Stimulated activated CD4-positive, alpha-beta T cell treated with anti-CD3 and anti-CD28 coated beads, Interleukin-2, amount 100 ng/mL, for 24 hours (primary cell): ENCODE measurements at regions not wholly inside any gene's neighbourhood (a gene's known extent, or its start where the extent isn't known, plus 50 kb on each side); places are given as distances from the start of the nearest gene placed in this dataset.

Experiments
- DNase-seq, 2 donors: peaks; one replicate each; pipeline ENCODE4 v3.0.0-alpha.2; 2020

DNA sequence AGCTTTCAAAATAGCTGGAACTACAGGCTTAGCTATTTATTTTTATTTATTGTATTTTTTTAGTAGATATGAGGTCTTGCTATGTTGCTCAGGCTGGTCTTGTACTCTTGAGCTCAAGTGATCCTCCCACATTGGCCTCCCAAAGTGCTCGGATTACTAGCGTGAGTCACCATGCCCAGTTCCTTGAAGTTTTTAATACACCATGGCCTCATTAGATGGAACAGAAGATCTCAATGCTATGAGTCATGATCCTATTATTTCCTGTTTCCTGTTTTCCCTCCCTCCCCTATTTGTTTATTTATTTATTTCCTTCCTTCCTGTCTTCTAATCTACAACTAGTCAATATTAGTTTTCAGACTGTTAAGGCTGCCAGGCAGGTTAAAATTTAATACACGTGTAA lies 309.0 kb downstream of the CMPK2 start:
- no peak for DNase-seq

DNA sequence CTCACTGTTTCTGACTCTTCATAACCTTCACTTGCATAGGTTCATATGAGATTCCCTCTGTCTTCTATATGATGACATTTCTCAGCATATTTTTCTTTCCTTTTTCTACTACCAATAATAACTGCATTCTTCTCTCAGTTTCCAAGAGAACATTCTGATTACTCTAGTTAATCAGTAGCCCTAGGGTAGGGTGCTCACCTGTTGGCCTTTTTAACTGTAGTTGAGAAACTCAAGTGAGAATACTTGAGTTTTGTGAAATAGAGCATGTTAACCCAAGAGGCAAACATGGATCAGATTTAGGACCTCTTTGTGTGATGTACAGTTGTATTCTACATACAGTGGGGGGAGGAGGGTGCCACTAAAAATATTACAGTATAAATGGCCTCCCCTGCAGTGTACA lies 308.0 kb downstream of the CMPK2 start:
- DNase-seq, result no peak

DNA sequence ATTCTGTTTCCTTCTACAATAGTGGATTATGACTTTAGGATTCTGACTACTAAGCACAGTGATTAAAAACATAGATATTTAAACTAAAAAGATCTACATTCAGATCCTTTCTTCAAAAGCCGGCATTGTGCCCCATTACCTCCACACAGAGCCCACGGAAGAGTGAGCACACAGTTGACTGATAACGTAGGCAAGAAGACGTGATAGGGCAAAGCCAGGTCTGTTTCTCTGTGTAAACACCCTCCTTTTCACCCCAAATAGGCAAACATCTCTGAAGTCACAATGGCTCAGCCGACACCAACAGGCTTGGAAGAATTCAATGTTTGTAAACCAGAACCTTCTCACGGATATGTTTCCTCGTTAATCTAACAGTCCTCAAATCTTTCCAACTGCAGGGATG lies 302.9 kb downstream of the CMPK2 start:
- no peak for DNase-seq

DNA sequence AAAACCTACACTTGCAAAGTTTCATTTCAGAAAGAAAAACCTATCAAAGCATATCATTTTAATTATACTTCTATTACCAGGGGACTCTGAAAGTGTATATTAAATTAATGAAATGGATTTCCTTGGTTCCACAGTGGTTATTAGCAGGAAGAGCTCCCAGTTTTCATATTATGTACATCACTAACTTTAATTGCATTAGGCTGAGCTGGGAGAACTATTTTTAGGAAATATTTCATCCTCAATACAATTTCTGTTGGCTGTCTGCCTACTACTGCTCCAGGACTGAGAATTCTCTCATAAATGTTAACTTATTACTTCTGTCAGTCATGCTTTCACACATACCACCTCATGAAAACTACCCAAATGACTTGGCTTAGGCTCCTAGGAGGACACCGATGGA lies 301.4 kb downstream of the CMPK2 start:
- DNase-seq, result no peak

DNA sequence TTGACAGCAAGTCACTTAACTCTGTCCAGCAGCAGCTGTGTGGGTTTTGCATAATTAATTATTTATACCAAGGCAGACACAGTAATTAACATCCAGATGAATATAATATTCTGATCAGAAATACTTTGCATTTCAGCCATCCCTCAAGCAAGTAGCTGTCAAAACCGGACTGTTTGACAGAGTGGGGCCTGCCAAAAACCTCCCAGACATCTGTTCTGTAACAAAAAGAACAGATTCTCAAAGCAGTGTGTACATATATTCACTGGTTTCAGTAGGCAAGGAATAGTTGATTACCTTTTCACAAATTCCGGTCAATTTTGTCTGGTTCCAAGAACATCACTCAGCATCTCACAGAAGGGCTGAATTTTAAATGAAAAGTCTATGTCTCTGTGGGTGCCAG lies 291.6 kb downstream of the CMPK2 start:
- DNase-seq, result no peak

DNA sequence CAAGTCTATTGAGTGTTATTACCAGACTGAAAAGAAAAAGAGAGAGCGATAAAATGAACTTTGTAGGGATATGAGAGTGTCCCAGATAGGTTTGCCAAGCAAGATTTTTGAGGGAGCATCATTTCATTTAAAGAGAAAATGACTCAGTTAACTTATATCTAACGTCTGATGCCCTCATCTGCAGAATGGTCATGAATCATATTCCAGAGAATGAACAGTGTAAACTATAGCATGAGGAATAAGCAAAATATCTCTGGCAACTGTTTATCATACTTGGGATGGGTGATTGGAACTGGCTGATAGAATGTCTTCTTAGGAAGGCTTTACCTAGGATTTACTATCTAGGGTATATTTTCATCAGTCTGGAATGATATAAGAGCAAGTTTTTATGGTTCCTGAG lies 289.4 kb downstream of the CMPK2 start:
- DNase-seq, result no peak

DNA sequence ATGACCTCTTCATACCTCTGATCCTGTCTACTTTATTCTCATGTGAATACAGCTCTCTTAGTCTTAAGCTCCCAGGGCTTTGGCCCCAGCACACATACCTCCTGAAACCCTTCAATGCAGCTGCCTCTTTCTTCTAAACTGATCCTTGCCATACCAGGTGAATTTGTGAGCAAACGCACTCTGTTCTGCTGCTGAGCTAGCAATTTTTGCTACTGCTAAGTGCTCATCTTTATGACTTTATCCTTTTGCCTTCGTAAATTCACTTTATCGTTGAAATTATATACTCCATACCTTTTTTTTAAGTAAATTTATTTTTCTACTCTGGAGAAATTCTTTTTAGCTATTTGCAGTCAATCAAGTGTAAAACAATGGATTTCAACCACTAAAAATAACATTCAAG lies 287.7 kb downstream of the CMPK2 start:
- no peak for DNase-seq

DNA sequence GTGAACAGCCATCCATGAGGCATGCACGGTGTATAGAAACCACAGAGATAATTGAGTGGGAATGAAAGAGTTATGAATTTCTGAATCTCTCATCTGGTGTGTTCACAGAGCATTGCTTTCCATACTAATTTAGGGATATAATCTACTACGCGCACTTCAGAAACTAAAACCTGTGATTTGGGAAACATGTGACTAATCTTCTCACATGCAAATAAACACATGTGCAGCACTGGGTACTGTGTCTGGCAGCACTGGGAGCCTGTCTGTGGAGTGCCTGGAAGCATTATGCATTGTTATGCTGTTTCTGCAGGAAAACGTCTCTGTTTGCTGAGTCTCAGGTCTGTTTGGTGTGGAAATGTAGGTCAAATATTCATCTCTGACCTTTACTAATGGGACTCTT lies 287.3 kb downstream of the CMPK2 start:
- no peak for DNase-seq

DNA sequence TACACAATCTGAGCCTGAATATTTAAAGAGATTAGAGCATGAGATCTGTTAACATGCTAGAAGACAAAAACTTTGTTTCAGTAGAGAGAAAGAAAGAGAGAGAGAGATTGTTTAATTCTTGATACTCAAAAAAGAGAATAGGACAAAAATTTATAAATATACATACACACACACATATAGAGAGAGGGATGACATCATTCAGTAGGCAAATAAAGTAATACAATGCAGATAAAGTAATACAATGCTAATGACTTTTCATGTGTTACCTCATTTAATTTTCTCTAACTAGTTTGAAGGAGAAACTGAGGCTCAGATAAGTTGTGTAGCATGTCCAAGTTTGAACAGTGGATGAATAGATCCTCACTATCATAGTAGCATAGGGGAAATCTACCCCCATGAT lies 286.4 kb downstream of the CMPK2 start:
- DNase-seq, result no peak

DNA sequence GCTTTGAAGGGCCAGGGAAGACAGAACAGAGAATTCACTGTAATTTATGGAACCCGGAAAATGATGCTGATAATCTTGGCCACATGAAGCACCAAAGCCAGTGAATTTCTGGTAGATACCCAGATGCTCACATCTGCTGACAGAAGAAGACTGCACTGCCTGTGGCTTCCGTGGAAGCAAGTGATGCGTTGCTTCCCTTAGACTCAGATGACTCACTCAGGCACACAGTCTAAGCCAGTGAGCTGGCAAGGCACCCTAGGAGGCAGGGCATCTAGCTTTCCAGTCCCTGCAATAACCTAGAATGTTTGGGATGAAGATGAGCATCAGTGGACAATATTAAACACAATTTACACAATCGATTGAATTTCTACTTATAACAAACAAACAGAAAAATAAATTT lies 284.7 kb downstream of the CMPK2 start:
- no peak for DNase-seq

DNA sequence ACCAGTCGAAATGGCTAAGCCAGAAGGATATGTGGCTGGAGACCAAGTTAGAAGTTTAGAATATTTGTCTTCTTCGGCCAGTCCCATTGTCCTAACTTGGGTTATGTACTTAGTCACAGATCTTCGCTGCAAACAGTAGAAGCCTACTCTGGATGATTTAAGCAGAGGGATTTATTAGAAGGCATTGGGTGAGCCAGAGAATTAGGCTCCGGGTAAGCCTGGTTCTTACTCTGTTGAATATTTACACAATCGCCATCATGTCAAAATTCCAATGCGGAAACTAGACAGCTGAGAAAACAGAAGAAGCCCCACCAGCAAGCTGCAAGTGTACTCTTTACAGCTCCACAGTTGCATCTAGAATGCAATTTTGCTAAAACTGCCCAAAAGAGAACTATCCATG lies 276.6 kb downstream of the CMPK2 start:
- no peak for DNase-seq

DNA sequence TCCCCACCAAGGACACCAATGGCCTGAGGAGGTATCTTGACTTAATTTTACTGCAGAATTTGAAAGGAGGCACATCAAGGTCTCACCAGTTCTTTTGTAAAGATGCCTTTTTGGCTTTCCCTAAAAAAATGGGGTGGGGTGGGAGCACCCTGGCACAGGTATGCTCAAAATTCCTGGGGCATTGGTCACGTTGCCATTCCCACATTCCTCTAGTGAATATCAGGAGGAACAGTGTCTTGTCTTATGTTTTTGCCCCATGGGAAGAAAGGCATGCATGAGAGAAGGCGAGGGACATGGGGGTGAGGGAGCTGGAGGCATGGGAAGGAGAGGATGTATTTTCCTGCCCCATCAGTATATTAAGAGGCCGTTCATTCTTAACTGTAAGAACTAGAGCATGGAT lies 275.3 kb downstream of the CMPK2 start:
- no peak for DNase-seq

DNA sequence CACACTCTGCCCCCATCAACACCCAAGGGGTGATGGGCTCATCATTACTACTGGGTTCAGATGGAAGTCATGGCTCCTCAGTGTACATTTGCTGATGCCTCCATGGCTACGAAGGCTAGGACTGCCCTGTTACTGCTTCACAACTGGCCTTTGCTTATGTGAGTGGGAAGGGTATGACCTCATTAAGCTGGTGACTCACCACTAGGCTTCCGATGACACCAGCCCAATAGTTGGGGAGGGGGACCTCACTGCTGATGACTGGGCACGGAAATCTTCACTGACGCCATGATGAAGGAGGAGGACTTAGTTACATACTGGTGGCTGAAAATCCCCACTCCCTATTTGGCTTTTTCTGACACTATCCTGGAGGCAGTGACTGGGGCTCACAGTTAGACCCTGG lies 263.2 kb downstream of the CMPK2 start:
- DNase-seq, result no peak

DNA sequence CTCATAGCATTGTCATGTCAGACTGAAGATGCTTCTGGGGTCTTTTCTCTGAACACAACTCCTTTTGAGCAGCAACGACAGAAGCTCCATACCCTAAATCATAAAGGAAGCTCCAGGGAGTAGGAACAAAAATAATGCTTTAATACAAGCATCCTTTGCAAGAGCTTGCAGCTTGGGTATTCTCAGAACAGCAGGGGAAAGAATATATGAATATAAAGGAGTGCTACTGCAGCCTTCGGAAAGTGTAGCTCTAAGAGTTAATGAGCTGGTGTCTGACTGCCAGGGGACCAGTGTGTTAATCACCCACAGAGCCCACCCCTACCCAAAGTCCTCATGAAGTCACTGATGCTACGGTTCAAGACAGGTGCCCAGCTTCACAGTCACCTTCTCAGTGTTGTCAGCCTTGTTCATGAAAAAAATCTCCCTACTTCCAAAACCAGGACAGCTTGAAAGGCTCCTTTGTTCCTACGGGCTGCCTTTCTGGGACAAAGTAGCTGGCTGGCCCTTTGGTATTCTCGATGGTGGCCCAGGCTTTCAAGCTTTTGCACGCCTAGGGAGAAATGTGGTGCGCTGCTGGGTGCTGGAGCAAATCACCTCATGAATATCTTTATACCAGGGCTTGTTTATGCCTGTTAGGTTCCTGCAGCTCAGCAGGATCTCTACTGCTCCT lies 259.7 kb downstream of the CMPK2 start:
- DNase-seq, result no peak

DNA sequence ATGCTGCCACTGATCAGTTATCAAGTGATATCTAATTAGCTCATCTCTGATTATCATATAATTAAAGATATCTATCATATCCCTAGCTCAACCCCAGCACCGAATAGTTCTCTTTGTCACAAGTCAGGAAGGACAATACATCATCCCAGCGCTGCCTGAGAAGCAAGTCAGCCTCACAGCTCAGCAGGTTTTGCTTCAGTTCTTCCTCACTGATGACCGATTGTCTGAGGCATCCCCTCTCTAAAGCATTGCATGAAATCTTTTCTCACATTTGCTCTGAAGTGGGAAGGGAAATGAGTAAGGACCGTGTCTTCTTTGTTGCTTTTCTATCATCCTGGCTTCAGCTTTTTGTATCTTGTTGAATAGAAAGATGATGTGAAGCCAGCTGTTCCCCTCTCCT lies 247.9 kb downstream of the CMPK2 start:
- no peak for DNase-seq

DNA sequence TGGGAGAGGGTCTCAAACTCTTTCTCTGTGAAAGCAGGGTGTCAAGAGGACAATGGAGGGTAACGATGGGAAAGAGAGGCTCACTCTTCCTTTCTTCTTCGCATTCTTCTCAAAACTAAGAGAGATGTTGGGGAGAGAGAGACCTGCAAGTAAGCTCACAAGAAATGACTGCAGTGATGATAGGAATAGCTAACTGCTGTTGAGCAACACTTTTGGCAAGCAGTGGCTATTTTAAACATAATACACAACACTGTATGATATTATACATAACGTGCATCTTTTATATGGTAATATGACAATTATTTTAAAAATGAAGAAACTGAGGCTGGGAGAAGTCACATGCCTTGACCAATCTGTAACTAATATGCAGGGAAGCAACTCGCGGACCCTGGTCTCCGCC lies 247.5 kb downstream of the CMPK2 start:
- DNase-seq, result no peak

DNA sequence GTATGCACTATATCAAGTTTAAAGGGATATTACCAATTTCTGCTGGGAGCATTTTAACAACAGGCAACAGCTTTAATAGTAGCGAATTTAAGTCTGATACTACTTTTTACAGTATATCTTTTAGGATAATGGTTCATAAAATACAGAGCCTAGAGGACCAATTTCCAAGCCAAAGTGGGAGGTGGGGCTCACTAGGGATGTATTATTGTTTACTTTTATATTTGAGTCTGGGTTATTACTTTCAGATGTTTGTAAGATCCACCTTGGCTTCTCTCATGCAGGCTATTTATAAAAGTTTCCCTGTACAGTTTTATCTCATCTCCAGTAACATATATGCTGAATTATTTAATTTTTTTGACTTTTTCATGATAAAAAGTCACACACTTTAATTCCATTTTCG lies 242.0 kb downstream of the CMPK2 start:
- no peak for DNase-seq

DNA sequence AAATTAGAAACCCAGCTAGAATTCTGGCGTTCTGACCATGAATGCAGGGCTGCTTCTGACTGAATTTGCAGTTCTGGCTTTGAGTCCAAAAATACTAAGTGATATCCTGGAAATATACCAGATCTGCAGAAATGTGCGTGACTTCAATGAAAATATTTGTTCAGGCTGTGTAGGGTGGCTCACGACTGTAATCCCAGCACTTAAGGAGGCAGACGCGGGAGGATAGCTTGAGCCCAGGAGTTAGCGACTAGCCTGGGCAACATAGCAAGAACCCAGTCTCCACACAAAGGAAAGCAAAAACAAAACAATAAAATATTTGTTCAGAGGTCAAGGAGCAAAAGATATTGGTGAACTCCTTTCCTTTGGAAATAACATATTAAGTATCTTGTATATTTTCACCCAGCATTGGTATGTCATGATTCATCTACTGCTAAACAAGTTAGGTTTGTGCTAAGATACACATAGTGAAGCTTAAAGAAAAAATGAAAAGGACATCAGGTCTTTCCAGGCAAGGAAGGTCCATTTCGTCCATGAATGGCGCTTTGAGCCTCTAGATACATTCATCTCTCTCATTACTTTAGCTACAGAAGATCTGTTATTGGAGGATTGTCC lies 239.2 kb downstream of the CMPK2 start:
- no peak for DNase-seq

DNA sequence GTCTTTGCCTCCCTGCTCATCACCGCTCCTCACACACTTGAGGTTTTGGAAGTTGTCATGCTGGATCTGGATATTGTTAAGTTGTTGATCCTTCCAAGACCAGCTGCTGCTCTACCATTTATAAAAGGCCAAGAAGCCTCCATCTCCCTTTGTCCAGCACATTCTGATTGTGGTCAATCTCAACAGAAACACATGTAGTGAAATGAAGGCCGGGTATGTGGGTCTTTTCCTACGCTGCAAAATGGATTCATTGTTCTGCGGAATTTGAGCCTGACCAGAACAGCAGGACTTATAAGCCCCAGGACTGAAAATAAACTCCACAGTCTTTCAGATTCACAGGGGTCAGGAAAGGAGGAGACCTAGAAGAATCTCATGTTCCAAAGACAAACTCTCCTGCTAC lies 238.4 kb downstream of the CMPK2 start:
- DNase-seq, result no peak

DNA sequence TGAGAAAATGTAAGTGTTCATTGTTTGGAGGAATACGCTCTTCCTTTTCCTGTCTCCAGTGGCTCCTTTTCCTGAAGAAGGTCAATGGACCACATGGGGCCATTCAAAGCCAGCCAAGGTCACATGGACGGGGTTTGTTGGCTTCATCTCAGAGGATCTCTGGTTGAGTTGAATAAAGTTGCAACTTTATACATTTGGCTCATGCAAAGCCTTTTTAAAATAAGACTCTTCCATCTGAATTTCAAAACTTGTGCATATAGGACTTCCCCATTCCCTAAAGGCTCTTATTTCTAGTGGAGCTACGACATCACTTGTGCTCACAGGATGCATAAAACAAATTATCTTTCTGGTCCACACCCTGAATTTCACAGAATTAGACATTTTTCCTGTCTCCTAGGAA lies 235.5 kb downstream of the CMPK2 start:
- no peak for DNase-seq

DNA sequence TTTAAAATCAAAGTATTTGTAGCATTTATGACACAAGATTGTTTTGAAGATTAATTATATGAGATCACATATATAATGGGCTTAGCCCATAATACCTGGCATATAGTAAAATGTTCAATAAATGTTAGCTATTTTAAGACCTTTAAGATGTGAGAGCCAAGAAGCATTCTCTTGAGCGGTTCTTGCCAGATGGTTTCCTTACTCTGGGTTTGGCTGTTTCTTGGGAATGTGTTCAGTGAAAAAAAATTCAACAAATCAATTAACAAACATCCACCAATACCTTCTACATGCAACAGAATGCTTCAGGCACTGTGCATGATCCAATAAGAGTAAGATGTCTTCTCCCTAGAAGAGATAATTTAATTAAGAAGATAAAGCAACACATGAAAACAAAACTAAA lies 230.4 kb downstream of the CMPK2 start:
- no peak for DNase-seq

DNA sequence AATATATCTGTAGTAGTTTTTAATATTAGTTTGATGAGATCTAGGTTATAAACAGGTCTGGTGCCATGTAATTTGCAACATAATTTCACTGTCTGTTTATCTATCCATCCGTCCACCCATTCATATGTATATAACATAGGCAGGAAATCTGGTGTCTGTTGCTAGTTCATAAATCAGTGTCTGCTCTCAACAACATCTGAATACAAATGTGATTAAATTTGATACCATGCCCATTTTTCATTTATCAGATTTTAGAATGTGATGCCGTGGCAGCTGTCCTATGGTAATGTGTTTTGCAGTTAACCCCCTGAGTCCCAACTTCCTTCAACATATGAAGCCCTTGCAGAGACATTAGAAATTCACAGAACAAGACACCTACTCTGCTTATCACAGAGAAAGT lies 228.4 kb downstream of the CMPK2 start:
- no peak for DNase-seq

DNA sequence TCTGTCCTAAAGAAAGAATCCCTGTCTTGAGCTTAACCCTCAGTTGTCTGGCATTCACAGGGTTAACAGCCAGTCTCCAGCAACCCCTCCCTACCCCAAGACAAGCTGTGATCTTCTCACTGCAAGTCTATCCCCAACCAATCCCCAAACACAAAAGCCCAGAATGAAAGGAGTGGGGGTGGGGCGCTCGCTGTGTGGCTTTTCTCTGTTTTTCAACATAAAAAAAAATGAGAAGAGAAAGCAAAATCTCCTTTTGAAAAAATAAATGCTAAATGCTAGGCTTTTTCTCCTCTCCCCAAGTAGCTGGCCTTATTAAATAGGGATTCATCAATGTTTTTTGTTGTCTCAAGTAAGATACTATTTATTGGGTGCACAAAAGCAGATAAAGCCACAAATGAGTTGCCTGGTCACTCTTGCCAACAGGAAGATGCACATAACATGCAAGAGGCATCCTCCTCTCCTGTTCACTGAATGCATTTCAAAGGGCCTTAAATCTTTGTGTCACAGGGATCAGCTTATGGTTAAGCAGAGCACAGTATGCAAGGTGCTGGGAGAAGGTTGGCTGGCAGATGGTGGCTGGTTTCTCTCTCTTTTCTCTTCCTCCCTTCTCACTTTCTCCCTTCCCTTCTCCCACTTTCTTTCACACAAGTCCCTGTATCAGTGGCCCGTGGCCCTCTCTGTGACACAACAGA lies 225.6 kb downstream of the CMPK2 start:
- DNase-seq, result no peak

DNA sequence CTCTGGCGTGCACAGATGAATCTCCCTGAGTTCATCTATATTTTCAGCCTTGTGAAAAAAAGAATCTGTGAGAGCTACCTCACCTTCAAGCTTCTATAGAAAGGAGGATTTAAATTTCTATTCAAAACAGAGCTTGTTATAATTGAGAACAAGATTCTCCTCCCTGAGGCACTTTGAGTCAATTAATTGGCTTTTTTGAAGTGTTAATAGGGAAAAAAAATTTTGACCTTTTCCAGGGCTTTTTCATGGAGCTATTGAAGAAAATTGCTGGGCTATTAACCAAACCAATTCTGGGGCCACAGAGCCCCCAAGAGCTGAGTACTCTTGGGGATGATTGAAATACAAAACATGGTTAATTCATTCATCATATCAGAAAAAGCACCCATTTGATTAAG lies 225.1 kb downstream of the CMPK2 start:
- no peak for DNase-seq

DNA sequence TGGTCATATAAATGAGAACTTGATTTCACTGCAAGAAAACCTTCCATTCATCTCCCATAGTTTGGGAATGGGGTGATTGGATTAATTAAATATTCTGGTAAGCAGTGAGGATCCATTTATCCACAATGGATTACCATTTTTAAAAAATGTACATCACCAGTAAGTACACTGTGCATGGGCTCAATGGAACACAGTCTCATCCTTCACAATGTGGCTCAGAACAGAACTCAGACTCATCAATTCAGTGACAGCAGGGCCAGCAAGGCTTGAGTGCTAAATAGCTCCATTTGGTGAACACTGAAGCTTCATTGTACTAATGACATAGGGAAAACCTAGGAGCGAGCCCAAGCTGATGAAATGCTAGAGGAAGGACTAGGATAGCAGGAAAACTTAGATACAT lies 223.8 kb downstream of the CMPK2 start:
- no peak for DNase-seq
